Stimulated activated CD8-positive, alpha-beta memory T cell treated with anti-CD3 and anti-CD28 coated beads, Interleukin-4, amount 100 ng/mL, for 4 hours (primary cell): ENCODE measurements at regions not wholly inside any gene's neighbourhood (a gene's known extent, or its start where the extent isn't known, plus 50 kb on each side); places are given as distances from the start of the nearest gene placed in this dataset.

Experiments used
- DNase-seq, 2 donors: peaks; one replicate each; pipeline ENCODE4 v3.0.0-alpha.2; 2020; ENCODE audit warnings: low read depth in 2 of 2, low spot score in 1 of 2

DNA sequence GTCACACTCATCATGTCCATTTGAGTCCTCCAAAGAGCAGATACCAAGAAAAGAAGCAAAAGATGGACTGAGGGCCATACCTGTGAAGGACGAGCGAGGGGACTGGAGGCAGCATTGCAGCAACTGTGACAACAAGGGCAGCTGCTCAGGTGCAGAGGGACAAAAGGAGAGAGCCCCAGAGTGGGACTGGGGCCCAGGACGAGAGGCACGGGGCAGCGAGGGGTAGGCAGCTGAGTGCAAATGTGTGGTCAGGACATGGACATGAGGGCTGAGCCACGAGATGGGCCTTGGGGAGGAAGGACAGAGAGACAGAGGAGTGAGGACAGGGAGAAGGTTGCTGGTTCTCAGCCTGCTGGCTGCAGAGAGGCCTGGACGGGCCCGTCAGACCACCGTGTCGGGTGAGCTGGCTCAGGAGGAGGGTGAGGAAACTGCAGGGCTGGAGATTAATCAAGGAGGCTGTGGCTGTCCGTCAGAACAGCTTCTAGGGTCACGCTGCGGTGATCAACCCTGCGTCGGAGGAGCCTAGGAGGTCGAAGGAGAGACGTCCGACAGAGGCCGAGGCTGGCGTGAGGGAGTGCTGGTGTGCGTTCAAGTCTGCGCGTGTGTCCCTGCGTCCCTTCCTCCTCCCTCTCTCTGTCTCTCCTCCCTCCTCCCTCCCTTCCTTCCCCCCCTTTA, 206.8 kb upstream of the HDAC4 start:
- no peak for DNase-seq

GRCh38 chr2:239606741-239607516, 206.1 kb upstream of the HDAC4 start:
- no peak for DNase-seq

- no peak for DNase-seq
Observed at GRCh38 chr2:239605976-239606375, 205.2 kb upstream of the HDAC4 start.

DNA sequence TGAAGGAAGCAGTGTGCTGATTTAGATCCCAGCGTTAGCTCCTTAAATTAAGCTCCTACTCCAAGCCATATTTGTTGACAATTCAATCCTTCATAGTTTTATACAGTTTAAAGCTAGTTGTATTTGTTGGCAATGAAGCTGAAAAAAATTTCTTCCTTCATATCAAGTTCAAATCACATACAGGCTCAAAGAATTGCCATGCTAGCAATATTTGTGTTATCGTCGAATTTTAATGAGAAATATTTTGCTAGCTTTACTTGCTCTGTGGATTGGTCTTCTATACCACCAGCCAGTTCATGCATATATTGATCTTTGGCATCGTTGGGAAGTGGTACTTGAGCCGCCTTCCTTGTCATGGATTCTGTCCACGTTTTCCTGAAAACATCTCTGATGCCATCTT, 204.6 kb upstream of the HDAC4 start:
- DNase-seq: no peak

- no peak for DNase-seq
Observed at GRCh38 chr2:239604861-239605260, 204.0 kb upstream of the HDAC4 start.

DNA sequence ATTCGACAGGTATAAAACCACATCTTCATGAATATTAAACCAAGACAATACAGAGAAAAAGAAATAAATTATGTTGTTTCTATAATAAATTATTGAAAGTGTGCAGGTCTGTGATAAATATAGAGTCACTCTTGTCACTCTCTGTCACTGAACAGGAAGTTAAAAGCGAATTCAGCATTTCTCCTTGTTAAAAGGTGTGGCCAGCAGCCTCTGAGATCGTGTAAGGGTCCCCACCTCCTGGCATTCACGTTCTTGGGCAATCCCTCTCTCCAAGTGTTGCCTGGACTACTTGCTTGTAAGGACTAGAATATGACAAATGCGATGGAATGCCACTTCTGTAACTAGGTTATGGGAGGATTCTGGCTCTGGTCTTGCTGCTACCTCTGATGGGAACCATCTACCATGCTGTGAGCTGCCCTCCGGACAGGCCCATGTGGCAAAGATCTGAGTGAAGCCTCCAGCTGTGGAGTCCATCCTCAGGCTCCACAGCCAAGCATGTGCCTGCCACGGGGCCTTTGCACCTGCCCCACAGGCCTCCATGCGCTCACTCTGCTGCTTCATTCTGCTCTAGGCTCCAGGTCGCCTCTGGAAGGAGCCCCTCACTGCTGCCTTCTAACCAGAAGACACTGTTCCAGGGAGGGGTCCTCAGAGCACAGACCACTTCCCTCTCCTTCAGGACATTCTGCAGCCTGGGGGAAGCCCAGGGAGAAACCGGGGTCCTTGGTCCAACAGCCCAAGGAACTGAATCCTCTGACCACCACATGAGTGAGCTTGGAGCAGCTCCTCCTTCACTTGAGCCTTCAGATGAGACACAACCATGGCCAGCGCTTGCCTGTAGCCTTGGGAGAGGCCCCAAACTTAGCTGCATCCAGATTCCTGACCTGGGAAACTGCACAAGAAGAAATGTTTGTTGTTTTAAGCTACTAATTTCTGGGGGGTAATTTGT, 202.9 kb upstream of the HDAC4 start:
- no peak for DNase-seq

GRCh38 chr2:239602290-239603282, 201.8 kb upstream of the HDAC4 start:
- no peak for DNase-seq

- no peak for DNase-seq
Observed at GRCh38 chr2:239601880-239602279, 201.1 kb upstream of the HDAC4 start.

DNA sequence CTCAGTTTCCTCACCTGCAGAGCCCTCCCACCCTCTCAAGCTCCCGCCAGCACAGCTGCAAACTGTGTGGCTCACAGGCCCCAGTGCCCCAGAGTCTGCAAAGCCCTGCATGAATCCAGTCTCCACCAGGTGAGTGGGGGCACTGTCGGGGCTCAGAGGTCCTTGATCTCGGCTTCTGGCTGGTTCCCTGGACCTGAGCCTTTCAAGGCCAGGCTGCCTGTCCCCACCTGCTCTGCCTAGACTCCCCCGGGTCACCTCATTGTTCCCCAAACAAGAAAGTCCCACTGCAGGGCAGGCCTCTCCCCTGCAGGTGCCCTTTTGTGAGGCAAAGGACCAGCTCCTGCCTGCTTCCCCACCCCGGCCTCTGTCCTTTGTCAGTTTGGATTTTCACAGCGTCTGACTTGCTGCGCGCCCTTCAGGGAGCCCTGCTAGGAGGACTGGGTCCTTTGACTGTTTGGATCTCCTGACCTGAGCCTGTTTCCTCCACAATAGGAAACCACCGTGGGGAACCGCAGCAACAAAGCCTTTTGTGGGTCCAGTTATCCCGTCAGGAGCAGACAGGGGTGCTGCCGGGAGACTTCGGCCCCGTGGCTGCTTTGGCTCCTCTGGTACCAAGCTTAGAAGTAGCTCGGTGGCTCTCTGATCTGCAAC, 200.5 kb upstream of the HDAC4 start:
- DNase-seq: no peak

DNA sequence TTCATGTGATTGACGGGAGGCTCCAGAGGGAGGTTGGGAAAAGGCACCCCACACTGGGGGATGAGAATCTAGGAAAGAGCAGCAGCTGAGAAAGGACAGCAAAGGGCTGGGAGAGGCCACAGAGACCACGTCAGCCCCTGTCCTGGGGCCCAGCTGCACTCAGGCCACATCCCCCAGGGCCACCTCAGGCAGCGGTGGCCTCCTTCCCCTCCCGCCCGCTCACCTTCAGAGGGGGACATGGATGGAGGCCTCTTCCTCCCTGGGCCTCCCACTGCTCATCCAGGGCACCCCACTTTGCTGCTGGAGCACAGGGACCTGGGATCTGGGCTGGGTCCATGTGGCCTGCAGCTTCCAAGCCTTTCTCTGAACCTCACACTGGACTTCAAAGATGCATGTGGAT, 199.8 kb upstream of the HDAC4 start:
- no peak for DNase-seq

- no peak for DNase-seq
Observed at GRCh38 chr2:239600001-239600593, 199.3 kb upstream of the HDAC4 start.

DNA sequence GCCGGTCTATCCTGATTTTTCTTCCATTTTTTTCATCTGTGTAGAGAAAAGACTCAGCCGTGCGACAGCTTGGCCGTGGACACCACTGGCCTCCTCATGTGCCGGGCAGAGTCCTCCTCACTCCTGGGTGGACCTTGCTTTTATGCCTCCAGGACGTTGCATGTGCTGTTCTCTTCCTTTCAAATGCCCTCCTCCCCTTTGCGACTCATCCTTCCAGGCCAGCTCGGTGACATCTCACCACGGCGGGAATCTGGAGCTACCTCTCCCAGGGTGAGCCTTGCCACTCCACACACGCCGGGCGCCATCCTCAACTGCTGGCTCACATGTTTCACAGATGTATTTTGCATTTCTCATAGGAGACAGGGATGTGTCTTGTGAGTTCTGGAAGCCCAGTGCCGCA, 198.5 kb upstream of the HDAC4 start:
- no peak for DNase-seq

DNA sequence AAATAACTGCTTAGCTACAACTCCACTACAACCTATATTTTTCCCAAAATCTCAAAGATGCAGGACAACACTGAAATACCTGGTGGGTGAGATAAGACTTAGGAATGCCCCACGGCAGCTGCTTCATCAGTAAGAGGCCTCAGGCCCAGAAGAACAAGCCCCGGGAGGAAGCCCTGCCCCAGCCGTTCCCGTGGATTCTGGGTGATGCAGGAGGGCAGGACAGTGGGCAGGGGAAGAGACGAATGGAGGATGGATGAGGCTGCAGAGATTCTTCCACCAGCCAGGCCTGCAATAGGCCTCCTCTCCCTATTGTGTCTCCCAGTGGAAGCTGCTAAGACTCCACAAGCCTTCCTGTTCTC, 197.9 kb upstream of the HDAC4 start:
- DNase-seq: no peak

- no peak for DNase-seq
Observed at GRCh38 chr2:239598011-239598731, 197.4 kb upstream of the HDAC4 start.

DNA sequence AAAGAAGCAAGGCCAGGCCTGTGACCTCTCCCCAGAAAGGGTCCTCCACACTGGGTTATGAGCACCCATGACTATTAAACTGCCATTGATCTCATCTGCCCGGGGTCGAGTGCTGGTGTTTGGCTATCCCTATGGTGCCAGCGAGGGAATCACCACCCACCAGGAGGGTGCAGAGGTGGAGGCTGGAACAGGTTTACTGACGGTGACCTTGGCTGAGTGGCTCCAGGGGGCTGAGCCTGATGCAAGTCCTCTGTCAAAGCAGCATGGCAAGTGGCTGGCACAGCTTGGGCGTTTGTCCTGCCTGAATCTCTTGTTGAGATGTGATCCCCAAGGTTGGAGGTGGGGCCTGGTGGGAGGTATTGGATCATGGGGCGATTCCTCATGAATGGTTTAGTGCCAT, 196.4 kb upstream of the HDAC4 start:
- DNase-seq: no peak

- no peak for DNase-seq
Observed at GRCh38 chr2:239596792-239597191, 196.0 kb upstream of the HDAC4 start.

DNA sequence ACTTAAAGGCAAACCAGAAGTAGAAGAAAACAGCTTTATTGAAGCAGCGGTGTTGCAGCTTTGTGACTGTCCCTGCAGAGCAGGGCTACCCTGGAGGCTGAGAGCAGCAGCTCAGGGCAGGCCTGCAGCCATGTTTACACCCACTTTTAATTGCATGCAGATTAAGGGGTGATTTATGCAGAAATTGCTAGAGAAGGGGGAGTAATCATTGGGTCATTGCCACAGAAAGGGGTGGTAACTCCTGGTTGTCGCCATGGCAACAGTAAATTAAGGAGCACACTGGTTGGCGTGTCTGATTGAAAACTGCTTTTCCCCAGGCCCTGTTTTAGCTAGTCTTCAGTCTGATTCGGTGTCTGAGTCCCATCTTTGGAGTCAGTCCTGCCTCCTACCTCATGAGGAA, 195.4 kb upstream of the HDAC4 start:
- no peak for DNase-seq

- no peak for DNase-seq
Observed at GRCh38 chr2:239595726-239596125, 194.9 kb upstream of the HDAC4 start.
